IMR-90 (cell line): ENCODE measurements at regions not wholly inside any gene's neighbourhood (a gene's known extent, or its start where the extent isn't known, plus 50 kb on each side); places are given as distances from the start of the nearest gene placed in this dataset.

ENCODE experiments used
- ATAC-seq: fragments of 200-7000 bp; cut with Tn5 transposase; 2 replicates; pipeline ENCODE4 v1.9.1; 2020; ENCODE audit warnings: low read depth, mild to moderate bottlenecking, moderate library complexity
- BruUV-seq: library from RNA; stranded (reverse); fragments of 400-500 nt; replicated peaks from 2 replicates; lab custom pipeline; 2021; lab: Mats Ljungman, UMichigan
- CTCF ChIA-PET: fragments of 300-600 bp; formaldehyde crosslinking; extraction: SDS; loops from one replicate; lab custom pipeline; 2021; ENCODE audit warnings: antibody characterized with exemption; lab: Yijun Ruan, JAX
- POLR2A ChIA-PET: fragments of 300-600 bp; sonication (Branson Sonifier 250); formaldehyde crosslinking; loops from one replicate; lab custom pipeline; 2022; ENCODE audit warnings: antibody characterized with exemption; ENCODE audit not compliant: unreplicated experiment; lab: Charles Lee
- DNase-seq: peaks from one replicate; pipeline ENCODE4 v3.0.0; 2013
- H2AFZ ChIP-seq: replicated peaks from 2 replicates; pipeline ENCODE3; 2013; ENCODE audit warnings: low read length, mild to moderate bottlenecking; ENCODE audit not compliant: poor library complexity
- H2AK5ac ChIP-seq: 2 replicates; pipeline ENCODE4 v1.6.1; 2013; ENCODE audit warnings: low read depth, low read length, inconsistent platforms
- H2AK9ac ChIP-seq: replicated peaks from 2 replicates; pipeline ENCODE3; 2013; ENCODE audit warnings: mild to moderate bottlenecking, low read depth, low read length, moderate library complexity; ENCODE audit not compliant: poor library complexity
- H2BK120ac ChIP-seq: 2 replicates; pipeline ENCODE4 v1.6.1; 2013; ENCODE audit warnings: low read depth, low read length, inconsistent platforms
- H2BK15ac ChIP-seq: 3 replicates; pipeline ENCODE4 v1.6.1; 2013; ENCODE audit warnings: low read depth, low read length, inconsistent platforms
- H2BK20ac ChIP-seq: 2 replicates; pipeline ENCODE4 v1.6.1; 2013; ENCODE audit warnings: low read depth, mild to moderate bottlenecking, inconsistent platforms, low read length, moderate library complexity
- H2BK5ac ChIP-seq: 2 replicates; pipeline ENCODE4 v1.6.1; 2013; ENCODE audit warnings: mild to moderate bottlenecking, low read depth, low read length, inconsistent platforms; ENCODE audit not compliant: poor library complexity, severe bottlenecking
- H3K14ac ChIP-seq: replicated peaks from 2 replicates; pipeline ENCODE4 v1.6.1; 2013; ENCODE audit warnings: low read depth, low read length, inconsistent platforms
- H3K18ac ChIP-seq: 2 replicates; pipeline ENCODE4 v1.6.1; 2013; ENCODE audit warnings: low read depth, low read length, control low read depth
- H3K23ac ChIP-seq: 2 replicates; pipeline ENCODE4 v1.6.1; 2013; ENCODE audit warnings: low read depth, low read length, inconsistent platforms
- H3K27ac ChIP-seq: 2 replicates; pipeline ENCODE4 v1.5.1; 2013; ENCODE audit warnings: mild to moderate bottlenecking, control low read depth, low read length; ENCODE audit not compliant: insufficient read depth
- H3K27me3 ChIP-seq: 2 replicates; pipeline ENCODE4 v1.6.1; 2013; ENCODE audit warnings: low read length; ENCODE audit not compliant: control insufficient read depth, insufficient read depth
- H3K36me3 ChIP-seq: 2 replicates; pipeline ENCODE4 v1.6.1; 2013; ENCODE audit warnings: low read length, mixed read lengths; ENCODE audit not compliant: control insufficient read depth, insufficient read depth
- H3K4ac ChIP-seq: 2 replicates; pipeline ENCODE4 v1.6.1; 2013; ENCODE audit warnings: low read depth, low read length, inconsistent platforms
- H3K4me1 ChIP-seq: 2 replicates; pipeline ENCODE4 v1.6.1; 2013; ENCODE audit warnings: low read length, mixed read lengths; ENCODE audit not compliant: control insufficient read depth, insufficient read depth
- H3K4me2 ChIP-seq: 2 replicates; pipeline ENCODE4 v1.6.1; 2013; ENCODE audit warnings: low read depth, mild to moderate bottlenecking, control low read depth, low read length, moderate library complexity
- H3K4me3 ChIP-seq: 2 replicates; pipeline ENCODE4 v1.5.1; 2013; ENCODE audit warnings: low read depth, mild to moderate bottlenecking, control low read depth, low read length, moderate library complexity; ENCODE audit not compliant: insufficient read depth
- H3K56ac ChIP-seq: 2 replicates; pipeline ENCODE4 v1.6.1; 2013; ENCODE audit warnings: low read length, inconsistent platforms; ENCODE audit not compliant: insufficient read depth; ENCODE audit errors: extremely low read depth
- H3K79me1 ChIP-seq, 2 experiments: 2 replicates each; pipeline ENCODE4 v1.6.1; 2013; ENCODE audit warnings: low read length in 2 of 2, inconsistent platforms in 1 of 2, low read depth in 1 of 2
- H3K9ac ChIP-seq: 2 replicates; pipeline ENCODE4 v1.6.1; 2013; ENCODE audit warnings: low read depth, low read length, control low read depth
- H3K9me1 ChIP-seq: 2 replicates; pipeline ENCODE4 v1.6.1; 2013; ENCODE audit warnings: low read length, inconsistent platforms; ENCODE audit not compliant: insufficient read depth
- H3K9me3 ChIP-seq: 2 replicates; pipeline ENCODE4 v1.6.1; 2013; ENCODE audit warnings: low read length; ENCODE audit not compliant: control insufficient read depth, insufficient read depth
- H4K20me1 ChIP-seq: 2 replicates; pipeline ENCODE4 v1.6.1; 2013; ENCODE audit warnings: low read length, inconsistent platforms; ENCODE audit not compliant: insufficient read depth
- H4K5ac ChIP-seq: 2 replicates; pipeline ENCODE4 v1.6.1; 2013; ENCODE audit warnings: mild to moderate bottlenecking, low read depth, low read length, control low read depth
- H4K8ac ChIP-seq, 2 experiments: 2 replicates each; pipeline ENCODE4 v1.6.1; 2013; ENCODE audit warnings: low read depth in 2 of 2, low read length in 2 of 2, control low read depth in 1 of 2, inconsistent platforms in 1 of 2
- H4K91ac ChIP-seq: 2 replicates; pipeline ENCODE4 v1.6.1; 2013; ENCODE audit warnings: low read depth, low read length, inconsistent platforms; ENCODE audit not compliant: insufficient read depth
- BHLHE40 ChIP-seq: fragments of 150-350 bp; IDR thresholded peaks from 2 replicates; pipeline ENCODE4 v1.6.1; 2016; ENCODE audit warnings: mild to moderate bottlenecking, low read depth, low read length
- CEBPB ChIP-seq: IDR thresholded peaks from 2 replicates; pipeline ENCODE4 v1.6.1; 2012; ENCODE audit warnings: low read depth, low read length, improper control_type of control experiment
- CHD1 ChIP-seq: IDR thresholded peaks from 2 replicates; pipeline ENCODE4 v1.6.1; 2012; ENCODE audit warnings: low read depth, low read length, improper control_type of control experiment
- CTCF ChIP-seq: conservative IDR thresholded peaks from 2 replicates; pipeline ENCODE4 v1.5.1; 2012; ENCODE audit warnings: mild to moderate bottlenecking, low read depth, low read length, improper control_type of control experiment
- ELK1 ChIP-seq: fragments of 150-350 bp; IDR thresholded peaks from 2 replicates; pipeline ENCODE4 v1.6.1; 2016; ENCODE audit warnings: low read depth, mild to moderate bottlenecking, low read length, moderate library complexity, borderline replicate concordance
- FOS ChIP-seq: fragments of 150-350 bp; IDR thresholded peaks from 2 replicates; pipeline ENCODE4 v1.6.1; 2016; ENCODE audit warnings: low read depth, low read length
- MAFK ChIP-seq: IDR thresholded peaks from 2 replicates; pipeline ENCODE4 v1.6.1; 2012; ENCODE audit warnings: low read depth, low read length, improper control_type of control experiment
- MAZ ChIP-seq: IDR thresholded peaks from 2 replicates; pipeline ENCODE4 v1.6.1; 2012; ENCODE audit warnings: low read depth, mild to moderate bottlenecking, low read length, improper control_type of control experiment, moderate library complexity, borderline replicate concordance
- MXI1 ChIP-seq: IDR thresholded peaks from 2 replicates; pipeline ENCODE4 v1.6.1; 2012; ENCODE audit warnings: low read depth, mild to moderate bottlenecking, low read length, moderate library complexity, borderline replicate concordance
- NFE2L2 ChIP-seq: fragments of 150-350 bp; IDR thresholded peaks from 2 replicates; pipeline ENCODE4 v1.6.1; 2016; ENCODE audit warnings: low read depth, mild to moderate bottlenecking, low read length
- POLR2A ChIP-seq: IDR thresholded peaks from 2 replicates; pipeline ENCODE4 v1.6.1; 2012; ENCODE audit warnings: mild to moderate bottlenecking, low read depth, low read length
- RAD21 ChIP-seq: IDR thresholded peaks from 2 replicates; pipeline ENCODE4 v1.6.1; 2012; ENCODE audit warnings: low read length, improper control_type of control experiment
- RCOR1 ChIP-seq: IDR thresholded peaks from 2 replicates; pipeline ENCODE4 v1.6.1; 2012; ENCODE audit warnings: mild to moderate bottlenecking, low read length, improper control_type of control experiment; ENCODE audit not compliant: insufficient replicate concordance
- RFX5 ChIP-seq: IDR thresholded peaks from 2 replicates; pipeline ENCODE4 v1.8.0; 2012; ENCODE audit warnings: low read depth, mild to moderate bottlenecking, low read length, moderate library complexity
- USF2 ChIP-seq: fragments of 150-350 bp; IDR thresholded peaks from 2 replicates; pipeline ENCODE4 v1.6.1; 2017; ENCODE audit warnings: mild to moderate bottlenecking, antibody characterized with exemption, low read length, low read depth
- WGBS, 2 experiments: methylation state at CpG; one replicate each; pipeline versions ENCODE4 v1.1.5 to v1.1.7; 2013; ENCODE audit warnings: missing lambda C conversion rate in 2 of 2; ENCODE audit not compliant: insufficient read length in 1 of 2; ENCODE audit errors: extremely low coverage in 2 of 2; 5-methylcytosine and 5-hydroxymethylcytosine counted together
- dilution Hi-C: fragments of 300-500 bp; cut with HindIII; formaldehyde crosslinking; loops from one replicate; pipeline ENCODE4 v1.14.3; 2018; ENCODE audit warnings: low sequenced_read_pairs; ENCODE audit not compliant: unreplicated experiment
- in situ Hi-C: fragments of 300-500 bp; cut with MboI; formaldehyde crosslinking; loops from 3 replicates; pipeline ENCODE4 v1.14.3; 2019; ENCODE audit warnings: low sequenced_read_pairs, inconsistent platforms, mixed read lengths
- intact Hi-C: fragments of 100-400 bp; cut with micrococcal nuclease; formaldehyde crosslinking; loops from 2 replicates; pipeline ENCODE4 v1.10.0; 2022

GRCh38 chr1:73033640-73034039 is 751.3 kb upstream of the NEGR1 start:
- ATAC-seq (no peak), DNase-seq (no peak)
- Histone ChIP-seq H3K9me1 (no peaks in the 10 kb centered on the region), H2BK120ac (no peak overlapping the region), H4K8ac (no peak overlapping the region), H2AK5ac (no peak overlapping the region), H3K9me3 (peaks cover 4% of the 10 kb centered on the region; the same call in 1 of the 2 replicates), H3K56ac (no peak overlapping the region), H3K23ac (no peak overlapping the region), H2AK9ac (no peak overlapping the region), H2BK15ac (no peak overlapping the region), H3K36me3 (no peaks in the 10 kb centered on the region), H4K20me1 (no peaks in the 10 kb centered on the region), H3K4me3 (no peak overlapping the region), H3K79me1 (no peaks in the 10 kb centered on the region), H4K5ac (no peak overlapping the region), H3K4ac (no peak overlapping the region), H2BK20ac (no peak overlapping the region), H3K18ac (no peak overlapping the region), H4K91ac (no peak overlapping the region), H2AFZ (no peak overlapping the region), H3K27ac (no peak overlapping the region), H3K14ac (no peak overlapping the region), H3K27me3 (no peaks in the 10 kb centered on the region), H3K9ac (no peak overlapping the region), H2BK5ac (no peak overlapping the region), H3K4me2 (no peak overlapping the region), H3K4me1 (no peaks in the 10 kb centered on the region)
- BruUV-seq: no TSS peak
- intact Hi-C loops: no loop called here
- no peak for TF ChIP-seq ELK1
- TF ChIP-seq RFX5: no peak
- TF ChIP-seq FOS: no peak
- TF ChIP-seq MAZ: no peak
- no peak for TF ChIP-seq CHD1
- TF ChIP-seq NFE2L2: no peak
- TF ChIP-seq RAD21: no peak
- TF ChIP-seq RCOR1: no peak
- TF ChIP-seq CTCF: no peak
- TF ChIP-seq MAFK: no peak
- no peak for TF ChIP-seq MXI1
- TF ChIP-seq POLR2A: no peak
- no peak for TF ChIP-seq BHLHE40
- no peak for TF ChIP-seq USF2
- TF ChIP-seq CEBPB: no peak
- CTCF ChIA-PET: no interaction called here
- dilution Hi-C loops: no loop called here
- POLR2A ChIA-PET: no interaction called here
- WGBS, 2 experiments: no CpG with 5 or more reads among the region's 3 CpGs
- in situ Hi-C loops: no loop called here
